GM19395 (cell line): ENCODE measurements at regions not wholly inside any gene's neighbourhood (a gene's known extent, or its start where the extent isn't known, plus 50 kb on each side); places are given as distances from the start of the nearest gene placed in this dataset.
"Not testable (repeated sequence)": the region's sequence is repeated elsewhere in the genome, so short reads cannot be mapped to it uniquely, and the experiment has no call there.

ENCODE experiments used
- ATAC-seq: cut with Tn5 transposase; IDR thresholded peaks from one replicate; pipeline ENCODE4 v1.9.1; 2021; ENCODE audit warnings: mild to moderate bottlenecking, moderate library complexity; ENCODE audit not compliant: unreplicated experiment

- ATAC-seq = no peak
Measured at GRCh38 chr3:176873261-176873660, 324.0 kb downstream of the TBL1XR1 start.

- ATAC-seq = peak; percentile 97
Measured at GRCh38 chr3:176872771-176873209, 324.5 kb downstream of the TBL1XR1 start.

GRCh38 chr3:176870451-176870850, 326.8 kb downstream of the TBL1XR1 start:
- no peak for ATAC-seq

- ATAC-seq = no peak
Measured at GRCh38 chr3:176867681-176868663, 329.3 kb downstream of the TBL1XR1 start.

GRCh38 chr3:176861137-176861536, 336.1 kb downstream of the TBL1XR1 start:
- ATAC-seq = no peak

GRCh38 chr3:176856721-176857120, 340.6 kb downstream of the TBL1XR1 start:
- no peak for ATAC-seq

GRCh38 chr3:176855901-176856486, 341.3 kb downstream of the TBL1XR1 start:
- ATAC-seq = no peak

GRCh38 chr3:176855213-176855612, 342.1 kb downstream of the TBL1XR1 start:
- ATAC-seq = no peak

- no peak for ATAC-seq
Measured at GRCh38 chr3:176850498-176850897, 346.8 kb downstream of the TBL1XR1 start.

- ATAC-seq = no peak
Measured at GRCh38 chr3:176848431-176849214, 348.7 kb downstream of the TBL1XR1 start.

GRCh38 chr3:176842914-176843313, 354.4 kb downstream of the TBL1XR1 start:
- no peak for ATAC-seq

GRCh38 chr3:176840641-176841286, 356.5 kb downstream of the TBL1XR1 start:
- no peak for ATAC-seq

GRCh38 chr3:176839901-176840300, 357.4 kb downstream of the TBL1XR1 start:
- ATAC-seq = no peak

GRCh38 chr3:176839466-176839865, 357.8 kb downstream of the TBL1XR1 start:
- ATAC-seq = no peak

- not testable (repeated sequence) for ATAC-seq
Measured at GRCh38 chr3:176827244-176827643, 370.0 kb downstream of the TBL1XR1 start.

- ATAC-seq = no peak
Measured at GRCh38 chr3:176824811-176825210, 372.5 kb downstream of the TBL1XR1 start.

GRCh38 chr3:176820764-176821163, 376.5 kb downstream of the TBL1XR1 start:
- ATAC-seq = no peak

GRCh38 chr3:176816937-176817336, 380.3 kb downstream of the TBL1XR1 start:
- ATAC-seq = no peak

- peak; percentile 90 for ATAC-seq
Measured at GRCh38 chr3:176814285-176814684, 383.0 kb downstream of the TBL1XR1 start.

GRCh38 chr3:176807938-176808337, 389.3 kb downstream of the TBL1XR1 start:
- no peak for ATAC-seq

- ATAC-seq = no peak
Measured at GRCh38 chr3:176799675-176800074, 397.6 kb downstream of the TBL1XR1 start.
